ENCODE measurements at regions not wholly inside any gene's neighbourhood (a gene's known extent, or its start where the extent isn't known, plus 50 kb on each side); places are given as distances from the start of the nearest gene placed in this dataset.

DNA sequence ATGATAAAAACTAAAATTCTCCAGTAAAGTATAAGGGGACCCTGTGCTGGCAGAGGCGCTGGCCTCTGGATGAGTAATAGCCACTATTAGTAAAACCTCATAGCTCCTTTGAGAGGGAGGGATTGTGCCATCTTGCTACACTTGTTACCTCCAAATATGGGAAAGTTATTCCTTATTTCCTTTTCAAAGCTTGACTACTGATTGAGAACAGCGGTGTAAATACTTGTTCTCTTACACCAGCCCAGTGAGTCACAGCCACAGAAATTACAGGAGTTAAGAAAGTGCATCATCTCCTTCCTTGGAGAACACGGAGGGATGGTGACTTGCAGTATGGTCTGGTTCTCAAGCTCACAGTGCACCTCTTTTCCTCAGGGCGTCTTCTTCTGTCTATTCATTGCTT lies 379.0 kb downstream of the EFNB2 start:
- peak; percentile 82 for TF ChIP-seq FOS (IDR thresholded peaks at IDR 0.05; ENCODE audit: low read depth, low read length)
- TF ChIP-seq CEBPB (IDR thresholded peaks at IDR 0.05; ENCODE audit: low read depth, low read length), result peak; percentile 94
- no peak for TF ChIP-seq SMC3 (IDR thresholded peaks at IDR 0.05; ENCODE audit: low read depth, low read length)
- no peak for TF ChIP-seq CHD1 (IDR thresholded peaks at IDR 0.05; ENCODE audit: low read depth, low read length)
- peak; percentile 79 for TF ChIP-seq NFE2L2 (IDR thresholded peaks at IDR 0.05; ENCODE audit: low read depth, low read length)
- TF ChIP-seq POLR2A (IDR thresholded peaks at IDR 0.05; ENCODE audit: low read depth, low read length), result peak; percentile 72; the same call in 1 of the 2 replicates
- TF ChIP-seq BHLHE40 (IDR thresholded peaks at IDR 0.05; ENCODE audit: low read depth, low read length), result no peak
- TF ChIP-seq MXI1 (IDR thresholded peaks at IDR 0.05; ENCODE audit: borderline replicate concordance, low read depth, low read length), result no peak
- TF ChIP-seq RCOR1 (IDR thresholded peaks at IDR 0.05; ENCODE audit: insufficient replicate concordance, low read length), result peak; percentile 81
- no peak for TF ChIP-seq RFX5 (IDR thresholded peaks at IDR 0.05; ENCODE audit: low read depth, low read length)
- H2BK15ac ChIP-seq (ENCODE audit: low read depth, low read length), result peak overlapping the region; percentile 85; the same call in 2 of the 3 replicates
- H3K9ac ChIP-seq (ENCODE audit: low read depth, low read length), result no peak overlapping the region; the same call in 1 of the 2 replicates
- H3K56ac ChIP-seq (ENCODE audit: extremely low read depth, insufficient read depth, low read length), result peak overlapping the region; percentile 84; the same call in 1 of the 2 replicates
- peak overlapping the region; percentile 90 for H3K18ac ChIP-seq (ENCODE audit: low read depth, low read length)
- H2AK5ac ChIP-seq (ENCODE audit: low read depth, low read length), result peak overlapping the region; percentile 59
- intact Hi-C loops (cut with micrococcal nuclease) (loop anchor here (1.0 to 10.0 kb wide), 4 partner anchors 237 to 822 kb away; no protein-coding TSS in a partner anchor), dilution Hi-C loops (cut with HindIII; ENCODE audit: low sequenced_read_pairs, unreplicated experiment) (no loop called here), in situ Hi-C loops (cut with MboI; ENCODE audit: low sequenced_read_pairs) (no loop called here)
- peak overlapping the region; percentile 93 for H2BK20ac ChIP-seq (ENCODE audit: low read depth, low read length)
- H3K36me3 ChIP-seq (ENCODE audit: control insufficient read depth, insufficient read depth, low read length), result no peaks in the 10 kb centered on the region
- ChIA-PET POLR2A (ENCODE audit: unreplicated experiment) (interaction anchor here (0.6 kb wide), 1 partner anchor 34 kb away, joined by 3 read pairs; no protein-coding TSS in a partner anchor), CTCF (interaction anchor here (0.6 kb wide), 1 partner anchor 358 kb away, joined by 3 read pairs; no protein-coding TSS in a partner anchor)
- peak; percentile 99 for DNase-seq
- no peaks in the 10 kb centered on the region for H3K79me1 ChIP-seq (ENCODE audit: low read depth in 1 of 2, low read length in 2 of 2)
- ATAC-seq (ENCODE audit: low read depth), result peak; percentile 89
- H3K9me3 ChIP-seq (ENCODE audit: control insufficient read depth, insufficient read depth, low read length), result no peaks in the 10 kb centered on the region
- H3K23ac ChIP-seq (ENCODE audit: low read depth, low read length), result peak overlapping the region; percentile 81
- H3K4me1 ChIP-seq (ENCODE audit: control insufficient read depth, insufficient read depth, low read length), result peaks cover 7% of the 10 kb centered on the region
- H4K91ac ChIP-seq (ENCODE audit: insufficient read depth, low read depth, low read length), result peak overlapping the region; percentile 82
- H2BK120ac ChIP-seq (ENCODE audit: low read depth, low read length), result peak overlapping the region; percentile 96
- no peak overlapping the region for H2AK9ac ChIP-seq (replicated peaks; ENCODE audit: low read depth, low read length, poor library complexity)
- peak overlapping the region; percentile 61 for H3K27ac ChIP-seq (ENCODE audit: insufficient read depth, low read length)
- no TSS peak for BruUV-seq (replicated peaks)
- H3K4ac ChIP-seq (ENCODE audit: low read depth, low read length), result peak overlapping the region; percentile 78
- 71% methylated on average over 1 of the region's 4 CpGs; no CpG with 5 or more reads in 1 of the 2 experiments for WGBS, 2 experiments (ENCODE audit: extremely low coverage in 2 of 2, insufficient read length in 1 of 2)
- no peaks in the 10 kb centered on the region for H3K27me3 ChIP-seq (ENCODE audit: control insufficient read depth, insufficient read depth, low read length)
- H3K14ac ChIP-seq (replicated peaks; ENCODE audit: low read depth, low read length), result peak overlapping the region; percentile 86
- peak overlapping the region; percentile 18; the same call in 1 of the 2 replicates for H3K4me2 ChIP-seq (ENCODE audit: low read depth, low read length)
- H4K5ac ChIP-seq (ENCODE audit: low read depth, low read length), result peak overlapping the region; percentile 85; the same call in 1 of the 2 replicates
- no peaks in the 10 kb centered on the region for H4K20me1 ChIP-seq (ENCODE audit: insufficient read depth, low read length)
- H2BK5ac ChIP-seq (ENCODE audit: low read depth, low read length, poor library complexity, severe bottlenecking), result peak overlapping the region; percentile 96
- no peak overlapping the region for H2AFZ ChIP-seq (replicated peaks; ENCODE audit: low read length, poor library complexity)
- peak overlapping the region; percentile 79 to 83 for H4K8ac ChIP-seq (ENCODE audit: low read depth in 2 of 2, low read length in 2 of 2)
- no peak overlapping the region for H3K4me3 ChIP-seq (ENCODE audit: insufficient read depth, low read depth, low read length)
- H3K9me1 ChIP-seq (ENCODE audit: insufficient read depth, low read length), result no peaks in the 10 kb centered on the region

All from IMR-90 (cell line).